ENCODE measurements at regions not wholly inside any gene's neighbourhood (a gene's known extent, or its start where the extent isn't known, plus 50 kb on each side); places are given as distances from the start of the nearest gene placed in this dataset.

GRCh38 chr17:54813896-54814295, 86.8 kb upstream of the TOM1L1 start:
- Mint-ChIP-seq H3K4me3 (ENCODE audit: unreplicated experiment) (no peak overlapping the region), H3K4me1 (ENCODE audit: insufficient read depth, unreplicated experiment) (peaks cover 6% of the 10 kb centered on the region), H3K27ac (ENCODE audit: low read depth, unreplicated experiment) (no peak overlapping the region), H3K9me3 (ENCODE audit: unreplicated experiment) (no peaks in the 10 kb centered on the region), H3K36me3 (ENCODE audit: insufficient read depth, unreplicated experiment) (no peaks in the 10 kb centered on the region), H3K27me3 (ENCODE audit: insufficient read depth, unreplicated experiment) (no peaks in the 10 kb centered on the region)
- DNase-seq (ENCODE audit: unreplicated experiment): no peak
- TF ChIP-seq CTCF (IDR thresholded peaks at IDR 0.05; ENCODE audit: unreplicated experiment): no peak
- ChIA-PET POLR2A (no interaction called here), CTCF (no interaction called here)
- BruUV-seq (replicated peaks): no TSS peak
- intact Hi-C loops (cut with micrococcal nuclease): no loop called here

- no peak overlapping the region for H3K27ac Mint-ChIP-seq (ENCODE audit: low read depth, unreplicated experiment)
- no peaks in the 10 kb centered on the region for H3K36me3 Mint-ChIP-seq (ENCODE audit: insufficient read depth, unreplicated experiment)
- ChIA-PET POLR2A (interaction anchor here (1.1 kb wide), 1 partner anchor 9 kb away, joined by 3 read pairs; no protein-coding TSS in a partner anchor), CTCF (no interaction called here)
- peaks cover 6% of the 10 kb centered on the region for H3K4me1 Mint-ChIP-seq (ENCODE audit: insufficient read depth, unreplicated experiment)
- BruUV-seq (replicated peaks): no TSS peak
- no peaks in the 10 kb centered on the region for H3K9me3 Mint-ChIP-seq (ENCODE audit: unreplicated experiment)
- intact Hi-C loops (cut with micrococcal nuclease): no loop called here
- no peak for DNase-seq (ENCODE audit: unreplicated experiment)
- no peak for TF ChIP-seq CTCF (IDR thresholded peaks at IDR 0.05; ENCODE audit: unreplicated experiment)
- H3K4me3 Mint-ChIP-seq (ENCODE audit: unreplicated experiment): no peak overlapping the region
- no peaks in the 10 kb centered on the region for H3K27me3 Mint-ChIP-seq (ENCODE audit: insufficient read depth, unreplicated experiment)
Measured at GRCh38 chr17:54814371-54814770, 86.3 kb upstream of the TOM1L1 start.

GRCh38 chr17:54834086-54834485, 66.6 kb upstream of the TOM1L1 start:
- ChIA-PET POLR2A (no interaction called here), CTCF (no interaction called here)
- Mint-ChIP-seq H3K27ac (ENCODE audit: low read depth, unreplicated experiment) (no peak overlapping the region), H3K4me1 (ENCODE audit: insufficient read depth, unreplicated experiment) (no peaks in the 10 kb centered on the region), H3K36me3 (ENCODE audit: insufficient read depth, unreplicated experiment) (no peaks in the 10 kb centered on the region), H3K9me3 (ENCODE audit: unreplicated experiment) (no peaks in the 10 kb centered on the region), H3K27me3 (ENCODE audit: insufficient read depth, unreplicated experiment) (no peaks in the 10 kb centered on the region), H3K4me3 (ENCODE audit: unreplicated experiment) (no peak overlapping the region)
- intact Hi-C loops (cut with micrococcal nuclease): no loop called here
- DNase-seq (ENCODE audit: unreplicated experiment): no peak
- BruUV-seq (replicated peaks): no TSS peak
- no peak for TF ChIP-seq CTCF (IDR thresholded peaks at IDR 0.05; ENCODE audit: unreplicated experiment)

- no peaks in the 10 kb centered on the region for H3K27me3 Mint-ChIP-seq (ENCODE audit: insufficient read depth, unreplicated experiment)
- intact Hi-C loops (cut with micrococcal nuclease): no loop called here
- H3K36me3 Mint-ChIP-seq (ENCODE audit: insufficient read depth, unreplicated experiment): no peaks in the 10 kb centered on the region
- no peaks in the 10 kb centered on the region for H3K4me1 Mint-ChIP-seq (ENCODE audit: insufficient read depth, unreplicated experiment)
- no peaks in the 10 kb centered on the region for H3K9me3 Mint-ChIP-seq (ENCODE audit: unreplicated experiment)
- no peak overlapping the region for H3K4me3 Mint-ChIP-seq (ENCODE audit: unreplicated experiment)
- TF ChIP-seq CTCF (IDR thresholded peaks at IDR 0.05; ENCODE audit: unreplicated experiment): no peak
- BruUV-seq (replicated peaks): no TSS peak
- POLR2A ChIA-PET: interaction anchor here (0.7 kb wide), 1 partner anchor 444 kb away, joined by 3 read pairs; no protein-coding TSS in a partner anchor
- no peak overlapping the region for H3K27ac Mint-ChIP-seq (ENCODE audit: low read depth, unreplicated experiment)
- no peak for DNase-seq (ENCODE audit: unreplicated experiment)
- CTCF ChIA-PET: interaction anchor here (0.7 kb wide), 1 partner anchor 45 kb away, joined by 3 read pairs; no protein-coding TSS in a partner anchor
Measured at GRCh38 chr17:54835015-54835414, 65.6 kb upstream of the TOM1L1 start.

All from MCF 10A (cell line).